ENCODE measurements at regions not wholly inside any gene's neighbourhood (a gene's known extent, or its start where the extent isn't known, plus 50 kb on each side); places are given as distances from the start of the nearest gene placed in this dataset.

- TF ChIP-seq SP1 (CRISPR knock-in tag; conservative IDR thresholded peaks at IDR 0.05), result no peak
- TF ChIP-seq ETV6 (CRISPR knock-in tag; IDR thresholded peaks at IDR 0.05), result no peak
- TF ChIP-seq CTCF (IDR thresholded peaks at IDR 0.05), result no peak
- TF ChIP-seq ATF6 (CRISPR knock-in tag; IDR thresholded peaks at IDR 0.05), result no peak
- TF ChIP-seq E2F4 (CRISPR knock-in tag; IDR thresholded peaks at IDR 0.05; ENCODE audit: borderline replicate concordance, low read depth), result no peak
- TF ChIP-seq PRDM15 (CRISPR knock-in tag; IDR thresholded peaks at IDR 0.05), result no peak
- TF ChIP-seq ZNF232 (CRISPR knock-in tag; IDR thresholded peaks at IDR 0.05), result no peak
- TF ChIP-seq JUN (CRISPR knock-in tag; IDR thresholded peaks at IDR 0.05), result no peak
- no peak for TF ChIP-seq FOXJ3 (CRISPR knock-in tag; IDR thresholded peaks at IDR 0.05; ENCODE audit: borderline replicate concordance)
These were observed 102.8 kb upstream of the BCAT1 start for GRCh38 chr12:25051656-25052195.
